ENCODE measurements at regions not wholly inside any gene's neighbourhood (a gene's known extent, or its start where the extent isn't known, plus 50 kb on each side); places are given as distances from the start of the nearest gene placed in this dataset.
"Not testable (repeated sequence)": the region's sequence is repeated elsewhere in the genome, so short reads cannot be mapped to it uniquely, and the experiment has no call there.

DNA sequence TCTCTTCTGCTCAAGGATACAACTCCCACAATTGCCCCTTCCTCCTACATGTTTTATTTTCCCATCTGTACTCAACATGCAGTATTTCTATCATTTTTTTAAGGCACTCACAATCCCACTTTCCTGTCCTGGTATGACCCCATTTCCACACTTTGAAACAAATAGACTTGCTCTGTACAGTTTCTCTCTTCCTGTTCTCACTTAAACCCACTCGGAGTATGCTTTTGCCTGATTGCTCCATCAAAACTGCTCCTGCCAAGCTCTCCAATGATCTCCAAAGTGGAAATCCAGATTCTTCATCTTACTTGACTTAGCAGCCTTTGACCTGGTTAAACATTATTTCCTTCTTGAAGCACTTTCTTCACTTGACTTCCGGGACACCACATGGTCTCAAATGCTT lies 384.5 kb downstream of the SEC23A start:
- Histone ChIP-seq H3K36me3 (no peaks in the 10 kb centered on the region), H3K4me3 (no peak overlapping the region), H3K9me3 (no peaks in the 10 kb centered on the region), H3K27me3 (no peaks in the 10 kb centered on the region)
- DNase-seq, result no peak

- peak; percentile 4 for DNase-seq
- H3K9me3 ChIP-seq, result no peaks in the 10 kb centered on the region
- no peak overlapping the region for H3K4me3 ChIP-seq
- no peaks in the 10 kb centered on the region for H3K36me3 ChIP-seq
- H3K27me3 ChIP-seq, result no peaks in the 10 kb centered on the region
Measured at GRCh38 chr14:38716926-38717325, 386.1 kb downstream of the SEC23A start.

DNA sequence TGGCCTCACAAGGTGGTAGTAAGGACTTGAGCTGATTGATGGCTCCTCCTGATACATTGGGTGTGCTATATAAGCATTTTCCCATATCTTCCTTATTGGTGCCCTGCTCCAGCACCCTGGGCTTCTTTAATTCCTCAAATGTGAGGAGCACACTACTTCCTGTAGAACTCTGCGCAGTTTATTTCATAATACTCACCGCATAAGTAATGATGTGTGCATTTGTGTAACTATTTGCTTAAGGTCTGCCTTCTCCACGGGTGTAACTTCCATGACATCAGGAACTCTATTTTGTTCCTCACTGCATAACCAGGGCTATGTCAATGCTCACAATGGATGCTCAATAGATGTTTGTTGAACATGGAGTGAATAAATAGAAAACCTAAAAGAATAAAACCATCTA lies 392.2 kb downstream of the SEC23A start:
- no peak overlapping the region for H3K4me3 ChIP-seq
- DNase-seq, result no peak
- H3K36me3 ChIP-seq, result no peaks in the 10 kb centered on the region
- H3K9me3 ChIP-seq, result no peaks in the 10 kb centered on the region
- no peaks in the 10 kb centered on the region for H3K27me3 ChIP-seq

DNA sequence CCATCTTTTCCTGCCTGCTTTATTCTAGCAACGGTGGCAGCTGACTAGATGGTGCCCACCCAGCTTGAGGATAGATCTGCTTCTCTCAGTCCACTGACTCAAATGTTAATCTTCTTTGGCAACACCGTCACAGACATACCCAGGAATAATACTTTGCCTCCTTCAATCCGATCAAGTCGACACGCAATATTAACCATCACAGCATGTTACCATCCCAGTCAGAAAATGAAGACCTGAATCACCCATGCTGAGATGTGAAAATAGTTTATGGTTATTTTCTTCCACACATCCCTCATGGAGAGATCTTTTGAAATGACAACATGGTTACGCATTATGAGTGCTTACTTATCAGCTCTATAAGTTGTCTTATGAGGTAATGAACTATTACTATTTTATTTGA lies 392.8 kb downstream of the SEC23A start:
- H3K27me3 ChIP-seq, result no peaks in the 10 kb centered on the region
- H3K9me3 ChIP-seq, result no peaks in the 10 kb centered on the region
- DNase-seq, result no peak
- H3K4me3 ChIP-seq, result no peak overlapping the region
- H3K36me3 ChIP-seq, result no peaks in the 10 kb centered on the region

DNA sequence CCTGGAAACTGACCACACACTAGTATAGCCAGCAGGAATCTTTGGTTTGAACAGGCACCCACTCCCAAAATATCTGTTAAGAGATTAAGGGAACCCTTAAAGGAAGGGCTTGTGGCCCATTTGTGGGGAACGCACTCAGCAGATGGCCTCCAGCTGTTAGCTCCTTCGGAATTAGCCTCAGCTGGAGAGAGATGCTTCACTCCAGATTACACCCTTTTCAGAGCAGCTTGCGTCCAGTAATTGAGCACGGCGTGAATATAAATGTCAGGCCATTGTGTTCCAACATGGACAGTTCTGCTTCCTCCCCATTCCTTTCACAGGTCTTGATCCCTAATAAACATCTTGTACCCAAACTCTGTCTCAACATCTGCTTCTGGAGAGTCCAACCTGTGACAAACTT lies 397.8 kb downstream of the SEC23A start:
- no peaks in the 10 kb centered on the region for H3K9me3 ChIP-seq

GRCh38 chr14:38704220-38704619 lies 398.8 kb downstream of the SEC23A start:
- H3K4me3 ChIP-seq, result no peak overlapping the region
- DNase-seq, result no peak

More for the DNA sequence above, 397.8 kb downstream of the SEC23A start:
- Histone ChIP-seq H3K4me3 (no peak overlapping the region), H3K27me3 (no peaks in the 10 kb centered on the region), H3K36me3 (no peaks in the 10 kb centered on the region)
- no peak for DNase-seq

GRCh38 chr14:38696925-38697324 lies 406.1 kb downstream of the SEC23A start:
- Histone ChIP-seq H3K36me3 (no peaks in the 10 kb centered on the region), H3K27me3 (no peaks in the 10 kb centered on the region), H3K9me3 (peaks cover 7% of the 10 kb centered on the region; the same call in 1 of the 2 replicates), H3K4me3 (no peak overlapping the region)
- DNase-seq, result no peak

More at GRCh38 chr14:38704220-38704619, 398.8 kb downstream of the SEC23A start:
- H3K9me3 ChIP-seq, result no peaks in the 10 kb centered on the region
- H3K27me3 ChIP-seq, result no peaks in the 10 kb centered on the region
- no peaks in the 10 kb centered on the region for H3K36me3 ChIP-seq

DNA sequence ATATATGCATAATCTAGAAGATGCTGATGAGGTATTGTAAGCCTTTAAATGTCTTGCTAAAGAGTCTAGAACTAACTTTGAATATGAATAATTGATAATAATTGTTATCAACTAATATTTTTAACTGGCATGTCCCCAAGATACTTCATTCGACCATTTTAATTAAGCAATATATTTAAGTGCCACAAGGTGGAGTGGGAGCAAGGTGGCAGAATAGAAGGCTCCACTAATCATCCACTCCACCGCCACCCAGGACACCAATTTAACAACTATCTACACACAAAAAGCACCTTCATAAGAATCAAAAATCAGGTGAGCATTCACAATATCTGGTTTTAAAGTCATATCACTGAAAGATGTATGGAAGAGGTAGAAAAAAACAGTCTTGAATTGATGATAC lies 409.6 kb downstream of the SEC23A start:
- Histone ChIP-seq H3K4me3 (no peak overlapping the region), H3K36me3 (no peaks in the 10 kb centered on the region), H3K27me3 (no peaks in the 10 kb centered on the region), H3K9me3 (peaks cover 7% of the 10 kb centered on the region; the same call in 1 of the 2 replicates)
- DNase-seq, result no peak

- Histone ChIP-seq H3K27me3 (no peaks in the 10 kb centered on the region), H3K9me3 (no peaks in the 10 kb centered on the region), H3K4me3 (no peak overlapping the region), H3K36me3 (no peaks in the 10 kb centered on the region)
- no peak for DNase-seq
Measured at GRCh38 chr14:38669027-38669426, 413.1 kb upstream of the CLEC14A start.

DNA sequence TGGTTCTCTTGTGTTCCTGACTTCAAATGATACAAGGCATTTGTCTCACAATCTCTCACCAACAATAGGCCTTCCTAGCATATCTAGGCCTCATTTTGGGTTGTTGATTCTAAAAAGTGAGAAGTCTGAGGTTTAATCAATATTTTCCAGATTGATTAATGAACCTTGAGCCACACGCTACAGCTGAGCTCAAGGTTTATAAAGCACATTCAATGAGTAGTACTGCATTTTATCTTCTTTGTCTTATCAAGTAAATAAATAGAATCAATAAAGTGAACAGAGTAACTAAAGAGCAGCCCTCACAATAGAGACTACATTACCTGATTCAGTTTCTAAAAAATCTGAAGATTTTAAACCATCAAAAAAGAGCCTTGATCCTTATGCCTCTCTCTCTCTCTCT lies 407.5 kb upstream of the CLEC14A start:
- no peak for DNase-seq
- no peaks in the 10 kb centered on the region for H3K9me3 ChIP-seq
- H3K36me3 ChIP-seq, result no peaks in the 10 kb centered on the region
- H3K27me3 ChIP-seq, result no peaks in the 10 kb centered on the region
- H3K4me3 ChIP-seq, result no peak overlapping the region

GRCh38 chr14:38662781-38663180 lies 406.9 kb upstream of the CLEC14A start:
- H3K9me3 ChIP-seq, result no peaks in the 10 kb centered on the region
- no peak for DNase-seq
- no peak overlapping the region for H3K4me3 ChIP-seq
- no peaks in the 10 kb centered on the region for H3K36me3 ChIP-seq
- H3K27me3 ChIP-seq, result no peaks in the 10 kb centered on the region

GRCh38 chr14:38646391-38646790 lies 390.5 kb upstream of the CLEC14A start:
- no peak overlapping the region for H3K4me3 ChIP-seq
- H3K27me3 ChIP-seq, result no peaks in the 10 kb centered on the region
- H3K9me3 ChIP-seq, result no peaks in the 10 kb centered on the region
- DNase-seq, result no peak
- no peaks in the 10 kb centered on the region for H3K36me3 ChIP-seq

- DNase-seq, H3K4me3 ChIP-seq, H3K36me3 ChIP-seq, H3K27me3 ChIP-seq, H3K9me3 ChIP-seq: not testable (repeated sequence)
Measured at GRCh38 chr14:38634913-38635312, 379.0 kb upstream of the CLEC14A start.

DNA sequence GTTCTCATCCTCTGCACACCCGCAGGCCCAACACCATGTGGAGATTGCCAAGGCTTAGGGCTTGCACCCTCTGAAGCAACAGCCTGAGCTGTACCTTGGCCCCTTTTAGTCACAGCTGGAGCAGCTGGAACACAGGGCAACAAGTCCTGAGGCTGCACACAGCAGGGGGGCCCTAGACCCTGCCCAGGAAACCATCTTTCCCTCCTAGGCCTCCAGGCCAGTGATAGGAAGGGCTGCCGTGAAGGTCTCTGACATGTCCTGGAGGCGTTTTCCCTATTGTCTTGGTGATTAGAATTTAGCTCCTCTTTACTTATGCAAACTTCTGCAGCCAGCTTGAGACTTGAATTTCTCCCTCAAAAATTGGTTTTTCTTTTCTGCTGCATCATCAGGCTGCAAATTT lies 373.5 kb upstream of the CLEC14A start:
- Histone ChIP-seq H3K36me3 (no peaks in the 10 kb centered on the region), H3K27me3 (no peaks in the 10 kb centered on the region), H3K9me3 (no peaks in the 10 kb centered on the region), H3K4me3 (no peak overlapping the region)
- DNase-seq, result no peak

DNA sequence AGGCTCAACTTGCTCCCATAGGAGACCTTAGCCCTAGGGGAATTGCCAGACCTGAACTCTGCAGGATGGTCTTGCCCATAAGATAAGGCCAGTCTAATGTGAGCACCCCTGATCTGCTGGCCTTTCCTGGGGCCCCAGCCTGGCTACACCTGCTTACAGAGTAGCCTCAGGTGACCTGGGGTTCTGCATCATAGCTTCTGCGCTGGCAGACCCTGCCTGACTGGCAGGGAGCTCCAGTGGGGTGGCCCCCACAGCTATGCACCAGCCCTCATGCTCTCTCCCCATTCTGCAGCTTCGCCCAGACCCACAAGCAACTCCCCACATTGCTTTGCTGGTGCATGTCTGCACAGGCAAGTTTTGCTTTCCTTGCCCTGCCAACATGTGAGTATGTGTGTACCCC lies 371.3 kb upstream of the CLEC14A start:
- no peaks in the 10 kb centered on the region for H3K36me3 ChIP-seq
- no peaks in the 10 kb centered on the region for H3K9me3 ChIP-seq
- H3K4me3 ChIP-seq, result no peak overlapping the region
- DNase-seq, result no peak
- no peaks in the 10 kb centered on the region for H3K27me3 ChIP-seq

DNA sequence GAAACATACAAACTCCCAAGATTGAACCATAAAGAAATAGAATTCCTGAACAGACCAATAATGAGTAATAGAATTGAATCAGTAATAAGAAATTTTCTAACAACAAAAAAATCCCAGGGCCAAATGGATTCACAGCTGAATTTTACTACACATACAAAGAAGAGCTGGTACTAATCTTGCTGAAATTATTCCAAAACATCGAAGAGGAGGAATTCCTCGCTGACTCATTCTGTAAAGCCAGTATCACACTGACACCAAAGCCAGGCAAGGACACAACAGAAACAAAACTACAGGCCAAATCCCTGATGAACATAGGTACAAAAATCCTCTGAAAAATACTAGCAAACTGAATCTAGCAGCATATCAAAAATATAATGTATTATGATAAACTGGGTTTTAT lies 367.8 kb upstream of the CLEC14A start:
- Histone ChIP-seq H3K27me3 (no peaks in the 10 kb centered on the region), H3K4me3 (no peak overlapping the region), H3K9me3 (no peaks in the 10 kb centered on the region), H3K36me3 (no peaks in the 10 kb centered on the region)
- DNase-seq, result no peak

GRCh38 chr14:38618514-38618913 lies 362.6 kb upstream of the CLEC14A start:
- H3K4me3 ChIP-seq, result no peak overlapping the region
- H3K36me3 ChIP-seq, result no peaks in the 10 kb centered on the region
- H3K27me3 ChIP-seq, result no peaks in the 10 kb centered on the region
- H3K9me3 ChIP-seq, result no peaks in the 10 kb centered on the region
- DNase-seq, result no peak

- Histone ChIP-seq H3K4me3 (no peak overlapping the region), H3K36me3 (no peaks in the 10 kb centered on the region), H3K27me3 (no peaks in the 10 kb centered on the region), H3K9me3 (no peaks in the 10 kb centered on the region)
- DNase-seq, result no peak
Measured at GRCh38 chr14:38616959-38617358, 361.1 kb upstream of the CLEC14A start.

- no peak overlapping the region for H3K4me3 ChIP-seq
- H3K27me3 ChIP-seq, result no peaks in the 10 kb centered on the region
- no peaks in the 10 kb centered on the region for H3K36me3 ChIP-seq
- no peaks in the 10 kb centered on the region for H3K9me3 ChIP-seq
- no peak for DNase-seq
Measured at GRCh38 chr14:38611928-38612327, 356.0 kb upstream of the CLEC14A start.
